ENCODE measurements at regions not wholly inside any gene's neighbourhood (a gene's known extent, or its start where the extent isn't known, plus 50 kb on each side); places are given as distances from the start of the nearest gene placed in this dataset.
A peak's percentile ranks its signal among the peaks of the same experiment; 100 is the strongest.

- TF ChIP-seq GATA2 (CRISPR knock-in tag; IDR thresholded peaks at IDR 0.05): no peak
- TF ChIP-seq NRF1 (IDR thresholded peaks at IDR 0.05; ENCODE audit: low read depth, low read length): no peak
- TF ChIP-seq FOXJ3 (CRISPR knock-in tag; IDR thresholded peaks at IDR 0.05): no peak
- TF ChIP-seq PBX3 (IDR thresholded peaks at IDR 0.05): no peak
- TF ChIP-seq ELF1 (IDR thresholded peaks at IDR 0.05): no peak
- no peak for TF ChIP-seq USF1 (IDR thresholded peaks at IDR 0.05; ENCODE audit: borderline replicate concordance, low read depth)
Measured at GRCh38 chr4:124396333-124396732, 316.2 kb downstream of the ANKRD50 start (continued).

GRCh38 chr4:124401606-124402005, 310.9 kb downstream of the ANKRD50 start:
- no peaks in the 10 kb centered on the region for H3K4me1 ChIP-seq (ENCODE audit: control insufficient read depth in 1 of 2, insufficient read depth in 2 of 2, low read depth in 1 of 2, low read length in 1 of 2)
- ChIA-PET CTCF (no interaction called here), POLR2A (no interaction called here)
- TF ChIP-seq PBX3 (IDR thresholded peaks at IDR 0.05) (no peak), EZH2phosphoT487 (IDR thresholded peaks at IDR 0.05; ENCODE audit: borderline replicate concordance, low read depth) (no peak), CTCF (IDR thresholded peaks at IDR 0.05) (no peak)
- H3K27me3 ChIP-seq (ENCODE audit: insufficient read depth): no peaks in the 10 kb centered on the region
- no peaks in the 10 kb centered on the region for H3F3A ChIP-seq (replicated peaks; ENCODE audit: insufficient read depth)
- H3K79me2 ChIP-seq (ENCODE audit: insufficient read depth): no peaks in the 10 kb centered on the region
- H4K20me1 ChIP-seq (ENCODE audit: insufficient read depth): no peaks in the 10 kb centered on the region
- H3K9ac ChIP-seq: no peak overlapping the region
- no peaks in the 10 kb centered on the region for H3K9me3 ChIP-seq
- H2AFZ ChIP-seq (ENCODE audit: low read depth): no peak overlapping the region
- no peak overlapping the region for H3K27ac ChIP-seq (ENCODE audit: low read depth in 2 of 2, low read length in 1 of 2)
- no peak overlapping the region for H3K4me2 ChIP-seq
- H3K36me3 ChIP-seq (replicated peaks in 1 of 2; ENCODE audit: control insufficient read depth in 1 of 2, insufficient read depth in 2 of 2, low read length in 1 of 2): no peaks in the 10 kb centered on the region
- 68% methylated on average over 3 of the region's 3 CpGs for WGBS (ENCODE audit: low lambda C conversion rate)
- no peak overlapping the region for H3K4me3 ChIP-seq (ENCODE audit: low read depth in 2 of 2, low read length in 1 of 2)
- DNase-seq: no peak
- H3K9me2 ChIP-seq: no peaks in the 10 kb centered on the region

- H3K9me3 ChIP-seq: no peaks in the 10 kb centered on the region
- H3F3A ChIP-seq (replicated peaks; ENCODE audit: insufficient read depth): peaks cover 15% of the 10 kb centered on the region
- no peaks in the 10 kb centered on the region for H4K20me1 ChIP-seq (ENCODE audit: insufficient read depth)
- peak overlapping the region in 1 of 2 experiments; percentile 37; a peak in 3 of 4 replicates for H3K27ac ChIP-seq (ENCODE audit: low read depth in 2 of 2, low read length in 1 of 2)
- no peak for TF ChIP-seq YY1 (IDR thresholded peaks at IDR 0.05; ENCODE audit: low read depth)
- TF ChIP-seq PBX3 (IDR thresholded peaks at IDR 0.05): 0 out of 2 replicates have a peak, but pooled peaks have one; percentile 29
- TF ChIP-seq TCF12 (IDR thresholded peaks at IDR 0.05): 0 out of 2 replicates have a peak, but pooled peaks have one; percentile 22
- peak; percentile 8; the same call in 1 of the 2 replicates for TF ChIP-seq JUND (IDR thresholded peaks at IDR 0.05)
- 0 out of 2 replicates have a peak, but pooled peaks have one; percentile 2 for TF ChIP-seq FOSL2 (IDR thresholded peaks at IDR 0.05; ENCODE audit: borderline replicate concordance, low read depth)
- TF ChIP-seq RAD21 (IDR thresholded peaks at IDR 0.05; ENCODE audit: low read length): no peak
- WGBS (ENCODE audit: low lambda C conversion rate): 57% methylated on average over 4 of the region's 4 CpGs
- H3K36me3 ChIP-seq (replicated peaks in 1 of 2; ENCODE audit: control insufficient read depth in 1 of 2, insufficient read depth in 2 of 2, low read length in 1 of 2): no peaks in the 10 kb centered on the region
- peaks cover 0 to 15% of the 10 kb centered on the region in 2 experiments; a peak in 3 of 4 replicates for H3K4me1 ChIP-seq (ENCODE audit: control insufficient read depth in 1 of 2, insufficient read depth in 2 of 2, low read depth in 1 of 2, low read length in 1 of 2)
- no peak for DNase-seq
- H3K4me2 ChIP-seq: peak overlapping the region; percentile 21
- H3K79me2 ChIP-seq (ENCODE audit: insufficient read depth): no peaks in the 10 kb centered on the region
- no peaks in the 10 kb centered on the region for H3K9me2 ChIP-seq
- no peak overlapping the region for H3K4me3 ChIP-seq (ENCODE audit: low read depth in 2 of 2, low read length in 1 of 2)
- no peak overlapping the region for H3K9ac ChIP-seq
- POLR2A ChIA-PET: no interaction called here
- no peaks in the 10 kb centered on the region for H3K27me3 ChIP-seq (ENCODE audit: insufficient read depth)
- CTCF ChIA-PET: no interaction called here
- peak overlapping the region; percentile 60 for H2AFZ ChIP-seq (ENCODE audit: low read depth)
Measured at GRCh38 chr4:124409044-124409443, 303.5 kb downstream of the ANKRD50 start.

Measured in SK-N-SH (cell line).